ENCODE measurements at regions not wholly inside any gene's neighbourhood (a gene's known extent, or its start where the extent isn't known, plus 50 kb on each side); places are given as distances from the start of the nearest gene placed in this dataset.

DNA sequence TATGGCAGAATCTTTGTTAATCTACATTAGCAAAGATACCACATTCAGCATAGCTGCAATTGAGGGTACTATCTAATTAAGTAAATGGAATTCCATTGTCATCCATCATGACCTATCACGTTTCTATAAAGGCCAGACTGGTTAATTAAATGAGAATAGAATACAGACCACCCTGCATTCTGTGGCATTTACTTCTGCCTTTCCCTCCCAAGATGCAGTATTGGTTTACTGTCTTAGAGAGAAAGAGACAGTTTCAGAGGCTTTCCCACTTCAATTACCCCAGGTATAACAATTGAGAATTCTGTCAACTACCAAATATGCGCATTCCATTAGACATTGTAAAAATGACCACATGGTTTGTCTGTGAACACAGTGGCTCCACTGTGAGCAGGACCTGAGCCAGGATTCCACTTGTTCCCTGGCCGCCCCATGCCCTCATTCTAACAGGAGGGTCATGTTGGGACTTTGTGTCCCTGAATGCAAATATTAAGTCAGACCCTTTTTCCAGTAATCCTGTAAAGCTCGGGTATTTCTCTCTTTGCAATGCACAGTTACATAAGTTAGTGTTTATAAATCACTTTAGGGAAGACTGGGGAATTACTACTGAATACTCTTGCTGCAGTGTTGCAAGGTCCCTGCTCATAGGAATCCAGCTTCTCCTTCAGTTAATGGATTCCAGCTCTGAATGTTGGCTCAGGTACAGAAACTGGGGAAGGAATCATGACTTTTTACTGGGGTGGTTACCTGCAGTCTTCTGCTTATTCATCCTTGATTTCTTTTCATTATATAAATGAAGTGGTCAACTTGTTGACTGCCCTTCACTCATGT, 261.0 kb downstream of the PDGFC start:
- no peak for DNase-seq (ENCODE audit: low read depth)

- peak; percentile 22 for DNase-seq (ENCODE audit: low read depth)
These were observed 266.3 kb downstream of the PDGFC start for GRCh38 chr4:156705311-156705710.

DNA sequence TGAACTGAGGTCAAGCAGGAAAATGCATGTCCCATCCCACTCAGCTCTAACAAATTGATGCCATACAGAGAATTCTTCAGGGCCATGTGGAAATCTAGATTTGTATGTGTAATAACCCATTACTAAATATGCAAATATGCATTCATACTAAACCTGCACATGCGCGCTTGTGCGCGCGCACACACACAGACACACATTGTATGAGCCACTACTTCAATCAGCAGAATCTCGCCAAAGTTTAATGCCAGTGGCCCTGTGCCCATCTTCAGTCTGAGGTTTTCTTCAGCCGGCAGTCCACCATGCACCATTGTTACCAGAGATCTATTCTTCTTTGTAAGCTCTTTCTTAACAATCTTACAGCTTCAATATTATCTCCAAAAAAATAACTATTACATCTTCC, 276.4 kb downstream of the PDGFC start:
- DNase-seq (ENCODE audit: low read depth): no peak

- DNase-seq (ENCODE audit: low read depth): no peak
These were observed 277.2 kb downstream of the PDGFC start for GRCh38 chr4:156694413-156694812.

- DNase-seq (ENCODE audit: low read depth): no peak
These were observed 278.0 kb downstream of the PDGFC start for GRCh38 chr4:156693557-156693956.

GRCh38 chr4:156692016-156692415, 279.6 kb downstream of the PDGFC start:
- no peak for DNase-seq (ENCODE audit: low read depth)

GRCh38 chr4:156690572-156690971, 281.0 kb downstream of the PDGFC start:
- DNase-seq (ENCODE audit: low read depth): no peak

DNA sequence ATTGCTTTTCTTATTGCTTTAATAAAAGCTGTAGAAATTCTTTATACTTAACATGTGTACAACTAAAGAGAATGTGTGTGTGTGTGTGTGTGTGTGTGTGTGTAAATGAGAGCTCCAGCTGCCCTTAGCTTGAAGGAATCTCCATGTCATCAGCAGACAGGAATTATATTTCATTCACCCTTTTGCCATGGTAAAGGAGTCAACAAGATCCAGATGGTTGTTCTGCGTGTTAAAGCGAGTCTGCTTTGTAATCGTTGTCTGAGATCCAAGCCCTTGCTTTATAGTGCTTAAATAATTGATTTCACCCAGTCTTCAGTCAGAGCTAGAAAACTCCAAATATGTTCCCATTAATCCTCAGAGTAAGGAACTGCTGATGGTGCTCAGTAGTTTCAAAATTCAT, 285.5 kb downstream of the PDGFC start:
- DNase-seq (ENCODE audit: low read depth): no peak

GRCh38 chr4:156685308-156685707, 286.3 kb downstream of the PDGFC start:
- no peak for DNase-seq (ENCODE audit: low read depth)

GRCh38 chr4:156677656-156678055, 293.9 kb downstream of the PDGFC start:
- DNase-seq (ENCODE audit: low read depth): no peak

DNA sequence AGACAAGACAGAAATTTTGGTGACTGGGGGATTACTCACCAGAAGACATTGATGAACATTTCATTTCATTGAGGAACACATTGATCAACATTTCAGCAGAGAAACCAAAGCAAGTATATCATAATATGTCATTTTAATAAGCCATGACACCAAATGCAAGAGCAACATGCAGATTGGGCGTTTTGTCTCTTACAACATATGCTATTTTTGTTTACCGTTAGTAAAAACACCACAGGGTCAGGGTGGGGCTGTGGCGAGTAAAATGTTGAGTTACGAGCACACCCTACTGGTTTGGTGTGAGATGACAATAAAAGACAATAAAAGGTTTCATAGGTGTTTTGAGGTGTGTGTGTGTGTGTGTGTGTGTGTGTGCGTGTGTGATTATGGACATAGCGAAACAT, 294.5 kb downstream of the PDGFC start:
- DNase-seq (ENCODE audit: low read depth): no peak

DNA sequence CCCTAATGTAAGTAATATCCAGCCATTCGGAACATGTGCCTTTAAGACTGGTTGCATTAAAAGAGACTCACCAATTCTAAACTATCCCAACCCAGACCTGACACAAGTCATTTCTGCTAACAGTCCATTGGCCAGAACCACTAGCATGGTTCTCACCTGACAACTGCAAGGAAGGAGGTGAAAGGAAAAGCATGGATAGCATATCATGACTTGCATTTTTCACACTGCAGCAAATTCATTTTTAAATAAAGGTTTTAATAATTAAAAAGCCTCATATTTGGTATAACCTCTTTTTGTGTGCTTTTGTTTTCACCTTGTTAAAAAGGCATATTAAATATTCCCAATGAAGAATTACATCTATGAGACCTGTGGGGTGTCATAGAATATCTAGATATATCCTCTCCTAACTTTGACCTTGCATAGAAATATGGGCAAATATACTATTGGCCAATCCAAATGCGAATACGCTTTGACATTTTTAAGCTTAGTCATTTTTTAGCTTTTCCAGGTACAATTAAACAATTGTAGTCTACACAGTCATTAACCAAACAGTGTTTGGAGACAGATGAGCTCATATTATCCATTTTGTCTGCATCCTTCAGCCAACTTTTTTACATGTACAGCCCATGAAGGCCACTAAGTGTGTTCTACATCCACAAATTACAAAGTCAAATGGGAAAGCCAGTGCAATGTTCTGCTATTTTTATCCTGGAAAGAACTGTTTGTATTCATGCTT, 295.3 kb downstream of the PDGFC start:
- no peak for DNase-seq (ENCODE audit: low read depth)

DNA sequence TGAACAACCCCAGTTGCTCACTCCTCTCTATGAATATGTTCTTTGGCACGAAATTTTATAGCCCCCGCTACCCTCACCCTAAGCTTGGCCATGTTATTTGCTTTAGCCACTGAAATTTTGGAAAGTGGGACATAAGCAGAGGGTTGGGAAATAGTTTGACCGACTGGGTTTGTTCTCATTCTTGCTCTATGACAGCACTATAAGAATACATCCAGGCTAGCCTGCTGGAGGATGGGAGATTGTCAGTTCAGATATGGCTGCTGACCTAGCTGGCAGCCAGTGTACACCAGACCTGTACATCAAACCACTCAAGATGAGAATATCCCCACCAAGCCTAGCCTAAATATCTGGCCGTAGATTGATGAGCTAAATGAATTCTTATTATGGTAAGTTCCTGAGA, 298.1 kb downstream of the PDGFC start:
- no peak for DNase-seq (ENCODE audit: low read depth)

DNA sequence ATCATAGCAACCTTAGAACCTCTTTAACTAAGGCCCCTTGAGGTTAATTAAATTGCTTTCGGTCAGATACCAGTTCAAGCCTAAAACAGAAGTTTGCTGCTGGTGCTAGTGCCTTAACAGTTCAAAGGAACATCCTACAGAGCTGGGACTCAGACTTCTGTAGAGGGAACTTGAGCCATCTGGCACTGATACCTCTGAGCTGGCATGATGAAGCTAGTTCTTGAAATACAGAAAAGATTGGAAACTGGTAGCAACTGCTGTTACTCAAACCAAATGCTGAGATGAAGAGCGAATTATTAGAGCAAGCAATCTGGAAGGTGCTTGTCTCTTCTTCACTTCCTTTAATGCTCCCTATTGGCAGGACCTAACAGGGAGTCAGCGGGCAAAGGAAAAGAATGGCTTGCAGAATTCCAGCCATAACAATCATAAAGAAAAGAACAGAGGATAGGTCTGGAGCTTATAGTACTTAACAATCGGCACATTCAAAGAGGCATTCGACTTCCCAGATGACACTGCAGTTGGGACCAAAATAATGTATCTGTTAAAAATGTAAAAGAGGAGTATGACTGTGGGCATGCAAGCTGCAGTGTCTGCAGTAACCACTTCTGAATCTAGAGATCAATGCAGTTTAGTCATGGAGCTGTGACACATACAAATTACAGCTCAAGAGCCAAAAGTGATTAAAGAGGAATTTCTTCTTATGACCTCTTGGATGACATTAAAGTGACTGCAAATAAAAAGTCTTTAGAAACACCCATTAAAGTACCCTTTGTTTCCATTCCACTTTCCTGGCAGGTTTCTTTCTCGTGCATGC, 298.9 kb downstream of the PDGFC start:
- peak; percentile 64 for DNase-seq (ENCODE audit: low read depth)

- no peak for DNase-seq (ENCODE audit: low read depth)
These were observed 305.7 kb downstream of the PDGFC start for GRCh38 chr4:156665780-156666366.

DNA sequence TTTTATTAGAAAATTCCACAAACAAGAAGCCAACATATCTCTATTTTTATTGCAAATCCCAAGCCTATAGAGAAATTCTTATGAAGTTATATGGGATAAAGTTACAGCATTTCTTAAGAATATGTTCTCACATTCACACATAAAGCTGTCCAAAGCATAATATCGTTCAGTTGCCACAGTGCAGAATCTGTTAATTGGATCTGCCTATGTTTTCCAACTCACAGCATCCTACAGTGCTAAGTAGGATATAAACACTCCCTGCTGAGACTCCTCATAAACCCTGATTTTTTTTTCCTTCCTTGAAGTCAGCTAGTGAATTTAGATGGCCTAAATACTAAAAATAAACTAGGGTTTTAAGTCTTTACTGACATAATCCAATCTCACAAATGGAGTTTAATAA, 307.9 kb downstream of the PDGFC start:
- DNase-seq (ENCODE audit: low read depth): no peak

DNA sequence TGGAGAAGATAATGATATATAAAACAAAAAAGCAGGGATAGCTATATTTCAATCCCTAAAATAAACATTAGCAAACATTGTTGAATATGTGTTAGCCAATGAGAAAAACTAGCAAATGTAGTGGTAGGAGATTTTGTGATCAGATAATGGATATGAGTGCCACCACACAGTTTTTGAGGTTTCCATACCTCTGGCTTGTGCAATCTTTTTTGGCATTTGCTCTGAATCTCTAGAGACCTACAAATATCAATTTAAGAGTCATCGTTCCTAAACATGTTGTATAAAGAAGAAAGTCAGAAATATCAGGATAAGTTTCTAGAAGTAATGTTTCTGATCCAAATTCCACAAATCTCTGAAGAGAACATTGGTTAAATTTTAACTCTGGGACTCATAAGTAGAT, 308.7 kb downstream of the PDGFC start:
- no peak for DNase-seq (ENCODE audit: low read depth)

DNA sequence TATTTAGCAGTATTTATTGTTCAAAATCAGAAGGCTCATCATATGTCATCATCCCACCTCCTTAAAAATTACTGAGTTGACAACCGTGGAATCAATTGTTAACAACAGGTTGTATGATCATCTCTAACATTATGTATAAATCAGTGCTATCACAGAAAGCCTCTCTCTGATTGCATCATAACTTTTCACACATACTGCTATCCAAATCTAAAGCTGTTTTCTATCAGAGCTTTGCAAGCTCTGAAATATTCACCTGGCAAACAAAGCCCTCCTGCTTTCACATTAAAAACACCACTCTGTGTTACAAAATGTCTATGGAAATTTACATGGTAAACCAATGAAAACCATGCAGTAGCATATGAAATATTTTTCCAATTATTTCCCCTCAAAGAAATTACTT, 310.0 kb downstream of the PDGFC start:
- no peak for DNase-seq (ENCODE audit: low read depth)

DNA sequence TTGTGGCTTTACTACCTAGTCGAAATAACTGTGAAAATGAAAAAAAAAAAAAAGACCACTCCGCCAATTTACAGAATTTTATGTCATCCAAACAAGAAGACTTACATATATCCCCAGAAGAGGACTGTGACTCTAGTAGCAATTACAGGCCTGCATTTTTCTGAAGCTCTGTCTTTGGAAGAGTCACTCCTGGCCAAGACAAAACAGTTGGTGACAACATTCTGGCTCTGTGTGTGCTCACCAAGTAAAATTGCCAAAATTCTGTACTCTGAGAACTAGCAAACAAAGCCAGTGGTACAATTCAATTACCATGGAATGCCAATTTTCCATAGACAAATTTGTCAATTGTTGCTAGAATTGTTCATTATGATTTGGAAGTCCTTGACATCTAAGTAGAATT, 311.1 kb downstream of the PDGFC start:
- no peak for DNase-seq (ENCODE audit: low read depth)

- no peak for DNase-seq (ENCODE audit: low read depth)
These were observed 311.6 kb downstream of the PDGFC start for GRCh38 chr4:156659983-156660382.

- DNase-seq (ENCODE audit: low read depth): no peak
These were observed 312.0 kb downstream of the PDGFC start for GRCh38 chr4:156659570-156659969.

DNA sequence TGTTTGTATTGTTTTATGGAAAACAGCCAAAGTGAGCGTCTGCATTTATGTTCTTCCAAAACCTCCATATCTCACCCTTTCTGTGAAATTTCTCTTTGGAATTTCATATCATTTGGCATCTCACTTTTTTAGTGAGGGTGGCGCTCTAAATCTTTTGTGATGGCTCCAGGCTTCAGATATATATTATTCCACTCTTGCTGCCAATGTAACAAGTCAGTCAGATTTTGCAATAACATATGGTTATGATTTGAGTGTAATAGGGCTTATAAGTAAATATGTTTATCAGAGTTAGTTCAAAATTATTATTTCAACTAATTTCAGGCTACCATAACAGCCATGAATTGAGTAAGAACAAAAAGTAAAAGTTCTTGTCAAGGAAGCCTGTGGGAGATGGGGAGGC, 314.7 kb downstream of the PDGFC start:
- no peak for DNase-seq (ENCODE audit: low read depth)

All from HS-27A (cell line).